H1 (cell line): ENCODE measurements at regions not wholly inside any gene's neighbourhood (a gene's known extent, or its start where the extent isn't known, plus 50 kb on each side); places are given as distances from the start of the nearest gene placed in this dataset.

Experiments
- CTCF ChIA-PET: fragments of 300-600 bp; sonication (Branson Sonifier 250); formaldehyde crosslinking; loops from one replicate; lab custom pipeline; 2021; ENCODE audit not compliant: partially characterized antibody; lab: Charles Lee
- POLR2A ChIA-PET: fragments of 300-600 bp; sonication (Branson Sonifier 250); formaldehyde crosslinking; loops from one replicate; lab custom pipeline; 2021; ENCODE audit warnings: inconsistent platforms; ENCODE audit not compliant: partially characterized antibody; lab: Charles Lee
- DNase-seq, 2 experiments: peaks; one replicate each; pipeline versions ENCODE4 v3.0.0 to v3.0.0-alpha.2; 2010 to 2022; ENCODE audit warnings: low spot score in 2 of 2, low read depth in 1 of 2, mixed read lengths in 1 of 2
- FAIRE-seq: peaks from 2 replicates; lab custom pipeline; 2011; peaks lifted over from hg19 to GRCh38; lab: Jason Lieb, UNC
- H2AFZ ChIP-seq: 2 replicates; pipeline ENCODE4 v1.8.1; 2012; ENCODE audit warnings: low read length, inconsistent platforms
- H2AK5ac ChIP-seq: 2 replicates; pipeline ENCODE4 v1.6.1; 2013; ENCODE audit warnings: low read depth, low read length
- H2BK120ac ChIP-seq: replicated peaks from 2 replicates; pipeline ENCODE3; 2013; ENCODE audit warnings: low read depth, low read length, inconsistent platforms
- H2BK12ac ChIP-seq: 2 replicates; pipeline ENCODE4 v1.6.1; 2013; ENCODE audit warnings: low read depth, low read length
- H2BK15ac ChIP-seq: 2 replicates; pipeline ENCODE4 v1.6.1; 2013; ENCODE audit warnings: low read length
- H2BK20ac ChIP-seq: 2 replicates; pipeline ENCODE4 v1.6.1; 2013; ENCODE audit warnings: low read length
- H2BK5ac ChIP-seq: 2 replicates; pipeline ENCODE4 v1.6.1; 2013; ENCODE audit warnings: low read depth, low read length
- H3K14ac ChIP-seq: 2 replicates; pipeline ENCODE4 v1.6.1; 2013; ENCODE audit warnings: inconsistent platforms; ENCODE audit not compliant: insufficient read length
- H3K18ac ChIP-seq: 2 replicates; pipeline ENCODE4 v1.6.1; 2013; ENCODE audit warnings: low read length; ENCODE audit errors: extremely low read depth
- H3K23ac ChIP-seq: 2 replicates; pipeline ENCODE4 v1.6.1; 2013; ENCODE audit warnings: inconsistent platforms; ENCODE audit not compliant: insufficient read length
- H3K23me2 ChIP-seq: 2 replicates; pipeline ENCODE4 v1.6.1; 2013; ENCODE audit warnings: low read depth, low read length
- H3K27ac ChIP-seq: 2 replicates; pipeline ENCODE4 v1.6.1; 2011; ENCODE audit warnings: low read depth, low read length, inconsistent platforms
- H3K27me3 ChIP-seq, 4 experiments: replicated peaks in 1 of 4; 1 replicate in 1 of 4; 2 replicates in 3 of 4; pipeline versions ENCODE4 v1.6.1 to v1.8.1; 2011 to 2013; ENCODE audit warnings: low read length in 3 of 4, mild to moderate bottlenecking in 3 of 4, inconsistent platforms in 2 of 4, mixed read lengths in 2 of 4, moderate library complexity in 1 of 4; ENCODE audit not compliant: control insufficient read depth in 3 of 4, insufficient read depth in 3 of 4; ENCODE audit errors: extremely low read depth in 1 of 4
- H3K36me3 ChIP-seq, 4 experiments: 2 replicates each; pipeline versions ENCODE4 v1.6.1 to v1.8.1; 2011 to 2013; ENCODE audit warnings: mild to moderate bottlenecking in 4 of 4, low read length in 3 of 4, moderate library complexity in 2 of 4, control low read depth in 1 of 4, inconsistent platforms in 1 of 4; ENCODE audit not compliant: insufficient read depth in 4 of 4, control insufficient read depth in 2 of 4
- H3K4ac ChIP-seq: replicated peaks from 2 replicates; pipeline ENCODE3; 2013; ENCODE audit warnings: low read length, low read depth, mixed read lengths, inconsistent platforms; ENCODE audit not compliant: insufficient read length
- H3K4me1 ChIP-seq, 4 experiments: replicated peaks in 1 of 4; 1 replicate in 1 of 4; 2 replicates in 3 of 4; pipeline versions ENCODE4 v1.6.1 to v1.8.1; 2011 to 2013; ENCODE audit warnings: low read length in 3 of 4, inconsistent platforms in 2 of 4, mixed read lengths in 1 of 4; ENCODE audit not compliant: insufficient read depth in 4 of 4, control insufficient read depth in 3 of 4
- H3K4me2 ChIP-seq, 2 experiments: 2 replicates each; pipeline versions ENCODE4 v1.6.1 to v1.8.1; 2011 to 2013; ENCODE audit warnings: low read depth in 2 of 2, low read length in 2 of 2, control low read depth in 1 of 2, inconsistent platforms in 1 of 2, mild to moderate bottlenecking in 1 of 2; ENCODE audit not compliant: insufficient read depth in 1 of 2
- H3K4me3 ChIP-seq, 4 experiments: fragments of 200-600, 300-600 bp in 1 of 4; sonication (generic), shearing (Covaris generic), sonication (Bioruptor Twin) in 1 of 4; 2 replicates each; pipeline versions ENCODE4 v1.5.1 to v1.8.1; 2011 to 2016; ENCODE audit warnings: low read length in 4 of 4, low read depth in 3 of 4, control low read depth in 2 of 4, inconsistent platforms in 2 of 4, mild to moderate bottlenecking in 2 of 4, mixed read lengths in 1 of 4, moderate library complexity in 1 of 4; ENCODE audit not compliant: insufficient read depth in 2 of 4; ENCODE audit errors: extremely low read depth in 1 of 4
- H3K56ac ChIP-seq: replicated peaks from 2 replicates; pipeline ENCODE3; 2013; ENCODE audit warnings: low read depth, mild to moderate bottlenecking, mixed read lengths, low read length, inconsistent platforms; ENCODE audit not compliant: insufficient read length
- H3K79me1 ChIP-seq: 2 replicates; pipeline ENCODE4 v1.6.1; 2013; ENCODE audit warnings: low read depth, low read length, control low read depth
- H3K79me2 ChIP-seq, 2 experiments: 2 replicates each; pipeline versions ENCODE4 v1.6.1 to v1.8.1; 2012 to 2013; ENCODE audit warnings: low read length in 2 of 2, mild to moderate bottlenecking in 2 of 2, inconsistent platforms in 1 of 2; ENCODE audit not compliant: insufficient read depth in 2 of 2, control insufficient read depth in 1 of 2
- H3K9ac ChIP-seq, 4 experiments: replicated peaks in 1 of 4; 1 replicate in 1 of 4; 2 replicates in 3 of 4; pipeline versions ENCODE4 v1.6.1 to v1.8.1; 2011 to 2013; ENCODE audit warnings: low read depth in 3 of 4, low read length in 3 of 4, control low read depth in 2 of 4, mild to moderate bottlenecking in 2 of 4, moderate library complexity in 2 of 4, inconsistent platforms in 1 of 4; ENCODE audit errors: extremely low read depth in 1 of 4
- H3K9me3 ChIP-seq, 2 experiments: 2 replicates each; pipeline versions ENCODE4 v1.6.1 to v1.8.1; 2012 to 2013; ENCODE audit warnings: mild to moderate bottlenecking in 2 of 2, moderate library complexity in 2 of 2, control low read depth in 1 of 2, inconsistent platforms in 1 of 2, low read depth in 1 of 2, low read length in 1 of 2, mixed read lengths in 1 of 2; ENCODE audit not compliant: insufficient read depth in 2 of 2
- H4K20me1 ChIP-seq, 2 experiments: replicated peaks in 1 of 2; 2 replicates each; pipeline versions ENCODE3 to v1.8.1; 2011 to 2013; ENCODE audit warnings: inconsistent platforms in 2 of 2, low read length in 2 of 2, mild to moderate bottlenecking in 1 of 2; ENCODE audit not compliant: insufficient read depth in 2 of 2, control insufficient read depth in 1 of 2
- H4K5ac ChIP-seq: 2 replicates; pipeline ENCODE4 v1.6.1; 2013; ENCODE audit warnings: low read length, low read depth, mixed read lengths, inconsistent platforms; ENCODE audit not compliant: insufficient read length
- H4K8ac ChIP-seq: 2 replicates; pipeline ENCODE4 v1.8.0; 2013; ENCODE audit warnings: mild to moderate bottlenecking, moderate library complexity, low read length, inconsistent platforms; ENCODE audit not compliant: insufficient read depth; ENCODE audit errors: extremely low read depth
- H4K91ac ChIP-seq: replicated peaks from 2 replicates; pipeline ENCODE3; 2013; ENCODE audit warnings: low read length, mixed read lengths, inconsistent platforms; ENCODE audit not compliant: insufficient read length
- ASH2L ChIP-seq: fragments of 200-600, 300-600 bp; sonication (generic); IDR thresholded peaks from one replicate; pipeline ENCODE4 v1.7.1; 2017; ENCODE audit warnings: low read length
- BCL11A ChIP-seq, 2 experiments: IDR thresholded peaks; one replicate each; pipeline ENCODE4 v1.6.1; 2011; ENCODE audit warnings: low read depth in 2 of 2, low read length in 2 of 2, mild to moderate bottlenecking in 2 of 2
- CBX5 ChIP-seq: fragments of 300-800, 300-1000 bp; sonication (generic); IDR thresholded peaks from 2 replicates; pipeline ENCODE4 v1.7.1; 2016; ENCODE audit warnings: antibody characterized with exemption, low read length, low read depth
- CBX8 ChIP-seq: fragments of 300-800, 300-1000 bp; sonication (generic); IDR thresholded peaks from 2 replicates; pipeline ENCODE4 v1.7.1; 2016; ENCODE audit warnings: low read depth, low read length, borderline replicate concordance
- CHD1 ChIP-seq: IDR thresholded peaks from 2 replicates; pipeline ENCODE4 v1.6.1; 2012; ENCODE audit warnings: low read depth, low read length, improper control_type of control experiment
- CHD2 ChIP-seq: IDR thresholded peaks from 2 replicates; pipeline ENCODE4 v1.6.1; 2012; ENCODE audit warnings: low read length, improper control_type of control experiment
- PHF8 ChIP-seq: fragments of 200-600 bp; sonication (generic); conservative IDR thresholded peaks from 2 replicates; pipeline ENCODE4 v1.7.1; 2012; ENCODE audit warnings: low read depth, mild to moderate bottlenecking, inconsistent platforms, low read length, moderate library complexity
- RAD21 ChIP-seq, 2 experiments: IDR thresholded peaks in 1 of 2; conservative IDR thresholded peaks in 1 of 2; 2 replicates each; pipeline ENCODE4 v1.6.1; 2011; ENCODE audit warnings: low read depth in 2 of 2, low read length in 2 of 2, improper control_type of control experiment in 1 of 2, inconsistent platforms in 1 of 2, mild to moderate bottlenecking in 1 of 2, moderate library complexity in 1 of 2
- SP1 ChIP-seq: IDR thresholded peaks from 2 replicates; pipeline ENCODE4 v1.6.1; 2011; ENCODE audit warnings: low read depth, low read length
- SP4 ChIP-seq: IDR thresholded peaks from 2 replicates; pipeline ENCODE4 v1.6.1; 2012; ENCODE audit warnings: low read length, inconsistent platforms
- TAF1 ChIP-seq: IDR thresholded peaks from 2 replicates; pipeline ENCODE4 v1.6.1; 2011; ENCODE audit warnings: mild to moderate bottlenecking, low read depth, low read length
- TBP ChIP-seq: IDR thresholded peaks from 2 replicates; pipeline ENCODE4 v1.6.1; 2011; ENCODE audit warnings: low read depth, low read length, improper control_type of control experiment
- WGBS, 2 experiments: shearing (Covaris generic) in 1 of 2; methylation state at CpG; one replicate each; pipeline versions ENCODE4 v1.1.6 to v1.1.7; 2013 to 2015; ENCODE audit warnings: low lambda C conversion rate in 2 of 2, mixed read lengths in 2 of 2, inconsistent platforms in 1 of 2, low coverage in 1 of 2, missing lambda C conversion rate in 1 of 2; ENCODE audit not compliant: insufficient replicate concordance in 2 of 2, insufficient coverage in 1 of 2, insufficient read length in 1 of 2; ENCODE audit errors: extremely low coverage in 1 of 2, missing lambda C conversion rate in 1 of 2; 5-methylcytosine and 5-hydroxymethylcytosine counted together
- TF ChIP-seq, protein P1 (sequence below): IDR thresholded peaks from 2 replicates; pipeline ENCODE4 v1.6.1; 2011; ENCODE audit warnings: low read length, improper control_type of control experiment

- no peak overlapping the region for H2AK5ac ChIP-seq
- H2BK15ac ChIP-seq = no peak overlapping the region
- no peak overlapping the region for H4K5ac ChIP-seq
- DNase-seq (no peak), FAIRE-seq (no peak)
- H2BK120ac ChIP-seq = no peak overlapping the region
- H3K4ac ChIP-seq = no peak overlapping the region
- no peaks in the 10 kb centered on the region for H3K79me2 ChIP-seq
- H3K4me2 ChIP-seq = no peak overlapping the region
- H3K18ac ChIP-seq = no peak overlapping the region
- WGBS, 2 experiments = 85% methylated on average over 9 of the region's 9 CpGs; no CpG with 5 or more reads in 1 of the 2 experiments
- no peak overlapping the region for H2AFZ ChIP-seq
- H3K56ac ChIP-seq = no peak overlapping the region
- H3K23me2 ChIP-seq = no peaks in the 10 kb centered on the region
- ChIA-PET POLR2A (no interaction called here), CTCF (no interaction called here)
- H3K9me3 ChIP-seq = peaks cover 73 to 83% of the 10 kb centered on the region in 2 experiments
- H3K9ac ChIP-seq = no peak overlapping the region
- no peaks in the 10 kb centered on the region for H4K20me1 ChIP-seq
- no peak overlapping the region for H3K23ac ChIP-seq
- no peak overlapping the region for H3K4me3 ChIP-seq
- H2BK5ac ChIP-seq = no peak overlapping the region
- H3K79me1 ChIP-seq = no peaks in the 10 kb centered on the region
- no peak overlapping the region for H3K14ac ChIP-seq
- no peak overlapping the region for H3K27ac ChIP-seq
- H3K27me3 ChIP-seq = no peaks in the 10 kb centered on the region
- no peaks in the 10 kb centered on the region for H3K4me1 ChIP-seq
- H4K8ac ChIP-seq = no peak overlapping the region
- H2BK12ac ChIP-seq = no peak overlapping the region
- no peak overlapping the region for H2BK20ac ChIP-seq
- no peaks in the 10 kb centered on the region; a peak in 1 of 8 replicates for H3K36me3 ChIP-seq
- no peak overlapping the region for H4K91ac ChIP-seq
- TF ChIP-seq CBX8 (no peak), RAD21 (IDR thresholded peaks at IDR 0.05 in 1 of 2, conservative IDR thresholded peaks at IDR 0.05 in 1 of 2; ENCODE audit: low read depth in 2 of 2, low read length in 2 of 2) (no peak), CHD2 (no peak), SP1 (no peak), SP4 (no peak), PHF8 (no peak), BCL11A (IDR thresholded peaks at IDR 0.05; ENCODE audit: low read depth in 2 of 2, low read length in 2 of 2) (no peak), ASH2L (no peak), TBP (no peak), TAF1 (no peak), CBX5 (no peak), CHD1 (no peak)
- TF ChIP-seq, protein P1, sequence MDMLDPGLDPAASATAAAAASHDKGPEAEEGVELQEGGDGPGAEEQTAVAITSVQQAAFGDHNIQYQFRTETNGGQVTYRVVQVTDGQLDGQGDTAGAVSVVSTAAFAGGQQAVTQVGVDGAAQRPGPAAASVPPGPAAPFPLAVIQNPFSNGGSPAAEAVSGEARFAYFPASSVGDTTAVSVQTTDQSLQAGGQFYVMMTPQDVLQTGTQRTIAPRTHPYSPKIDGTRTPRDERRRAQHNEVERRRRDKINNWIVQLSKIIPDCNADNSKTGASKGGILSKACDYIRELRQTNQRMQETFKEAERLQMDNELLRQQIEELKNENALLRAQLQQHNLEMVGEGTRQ = no peak
Observed at GRCh38 chr18:70622622-70623419, 334.0 kb downstream of the SOCS6 start.
